Panc1 (cell line): ENCODE measurements at regions not wholly inside any gene's neighbourhood (a gene's known extent, or its start where the extent isn't known, plus 50 kb on each side); places are given as distances from the start of the nearest gene placed in this dataset.

ENCODE experiments used
- ATAC-seq: fragments of 200-7000 bp; cut with Tn5 transposase; 2 replicates; pipeline ENCODE4 v1.9.1; 2020; ENCODE audit warnings: mild to moderate bottlenecking, moderate library complexity
- BruUV-seq: library from RNA; stranded (reverse); fragments of 400-500 nt; replicated peaks from 2 replicates; lab custom pipeline; 2021; lab: Mats Ljungman, UMichigan
- CTCF ChIA-PET: fragments of 300-600 bp; sonication (Branson Sonifier 250); formaldehyde crosslinking; loops from one replicate; lab custom pipeline; 2022; ENCODE audit warnings: antibody characterized with exemption; lab: Charles Lee
- POLR2A ChIA-PET: fragments of 300-600 bp; sonication (Branson Sonifier 250); formaldehyde crosslinking; loops from one replicate; lab custom pipeline; 2022; ENCODE audit warnings: antibody characterized with exemption; lab: Charles Lee
- DNase-seq: peaks from one replicate; pipeline ENCODE4 v3.0.0-alpha.2; 2010; ENCODE audit warnings: low read depth, low spot score
- H3K27ac ChIP-seq: 2 replicates; pipeline ENCODE4 v1.5.1; 2011; ENCODE audit warnings: mild to moderate bottlenecking, low read length, inconsistent platforms
- H3K27me3 ChIP-seq: fragments of 200-500 bp; sonication (Bioruptor generic); 2 replicates; pipeline ENCODE4 v1.6.0; 2014; ENCODE audit warnings: low read length, inconsistent platforms; ENCODE audit not compliant: control insufficient read depth, insufficient read depth
- H3K36me3 ChIP-seq: fragments of 200-500 bp; sonication (Bioruptor generic); 2 replicates; pipeline ENCODE4 v1.5.1; 2014; ENCODE audit warnings: inconsistent platforms, mild to moderate bottlenecking, low read length, moderate library complexity; ENCODE audit not compliant: control insufficient read depth, insufficient read depth
- H3K4me1 ChIP-seq: 2 replicates; pipeline ENCODE4 v1.5.1; 2011; ENCODE audit warnings: inconsistent platforms, mild to moderate bottlenecking, low read length, moderate library complexity; ENCODE audit not compliant: control insufficient read depth, insufficient read depth
- H3K4me3 ChIP-seq, 2 experiments: 2 replicates each; pipeline ENCODE4 v1.5.1; 2011 to 2012; ENCODE audit warnings: low read depth in 2 of 2, low read length in 2 of 2, mild to moderate bottlenecking in 2 of 2, inconsistent platforms in 1 of 2, moderate library complexity in 1 of 2
- H3K9me3 ChIP-seq: fragments of 200-500 bp; sonication (Bioruptor generic); 2 replicates; pipeline ENCODE4 v1.5.1; 2014; ENCODE audit warnings: low read depth, mild to moderate bottlenecking, inconsistent platforms, low read length, moderate library complexity; ENCODE audit not compliant: control insufficient read depth, insufficient read depth
- POLR2AphosphoS5 ChIP-seq: IDR thresholded peaks from 2 replicates; pipeline ENCODE4 v1.6.1; 2012; ENCODE audit warnings: mild to moderate bottlenecking, low read depth, low read length, moderate library complexity
- SIN3A ChIP-seq: IDR thresholded peaks from 2 replicates; pipeline ENCODE4 v1.6.1; 2012; ENCODE audit warnings: low read depth, mild to moderate bottlenecking, low read length, moderate library complexity, borderline replicate concordance; ENCODE audit not compliant: insufficient read depth
- TCF7L2 ChIP-seq: IDR thresholded peaks from 2 replicates; pipeline ENCODE4 v1.6.1; 2011; ENCODE audit warnings: mild to moderate bottlenecking, low read depth, low read length, inconsistent platforms
- in situ Hi-C: cut with HindIII; loops from 2 replicates; pipeline ENCODE4 v1.10.0; 2016; ENCODE audit warnings: low sequenced_read_pairs, low pct_unique_long_range_greater_than_20kb
- intact Hi-C: fragments of 100-400 bp; cut with micrococcal nuclease; formaldehyde crosslinking; loops from one replicate; pipeline ENCODE4 v1.10.0; 2022; ENCODE audit not compliant: unreplicated experiment
- TF ChIP-seq, protein P1 (sequence below): fragments of 450-650 bp; IDR thresholded peaks from 2 replicates; pipeline ENCODE4 v1.5.1; 2017; ENCODE audit warnings: mild to moderate bottlenecking
- TF ChIP-seq, protein P2 (sequence below), 2 experiments: IDR thresholded peaks; 2 replicates each; pipeline ENCODE4 v1.6.1; 2011 to 2012; ENCODE audit warnings: low read depth in 2 of 2, control low read depth in 1 of 2, low read length in 1 of 2, mild to moderate bottlenecking in 1 of 2, moderate library complexity in 1 of 2; ENCODE audit not compliant: insufficient read depth in 1 of 2

DNA sequence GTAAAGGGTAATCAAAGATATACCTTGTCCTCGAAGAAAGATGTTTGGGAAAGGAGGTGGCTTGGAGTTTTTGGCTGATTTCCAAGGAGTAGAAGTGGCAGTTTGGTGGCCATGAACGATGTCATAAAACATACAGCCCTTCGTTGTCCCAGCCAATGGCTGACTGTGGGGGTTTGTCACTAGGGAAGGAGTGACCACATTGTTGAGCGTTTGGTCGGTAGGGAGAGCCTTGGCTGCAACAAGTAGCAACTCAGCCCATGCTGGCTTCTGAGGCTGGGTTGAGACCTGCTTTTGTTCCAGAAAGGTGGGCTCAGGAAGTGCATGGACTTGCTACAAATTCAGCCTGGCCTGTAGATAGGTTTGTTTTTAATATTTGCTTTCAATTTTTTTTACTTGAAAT, 128.3 kb downstream of the BOD1 start:
- POLR2A ChIA-PET, result no interaction called here
- Histone ChIP-seq H3K9me3 (no peaks in the 10 kb centered on the region), H3K27ac (no peak overlapping the region), H3K27me3 (no peaks in the 10 kb centered on the region), H3K4me3 (no peak overlapping the region), H3K4me1 (no peaks in the 10 kb centered on the region), H3K36me3 (no peaks in the 10 kb centered on the region)
- intact Hi-C loops (no loop called here), in situ Hi-C loops (no loop called here)
- TF ChIP-seq, protein P1, sequence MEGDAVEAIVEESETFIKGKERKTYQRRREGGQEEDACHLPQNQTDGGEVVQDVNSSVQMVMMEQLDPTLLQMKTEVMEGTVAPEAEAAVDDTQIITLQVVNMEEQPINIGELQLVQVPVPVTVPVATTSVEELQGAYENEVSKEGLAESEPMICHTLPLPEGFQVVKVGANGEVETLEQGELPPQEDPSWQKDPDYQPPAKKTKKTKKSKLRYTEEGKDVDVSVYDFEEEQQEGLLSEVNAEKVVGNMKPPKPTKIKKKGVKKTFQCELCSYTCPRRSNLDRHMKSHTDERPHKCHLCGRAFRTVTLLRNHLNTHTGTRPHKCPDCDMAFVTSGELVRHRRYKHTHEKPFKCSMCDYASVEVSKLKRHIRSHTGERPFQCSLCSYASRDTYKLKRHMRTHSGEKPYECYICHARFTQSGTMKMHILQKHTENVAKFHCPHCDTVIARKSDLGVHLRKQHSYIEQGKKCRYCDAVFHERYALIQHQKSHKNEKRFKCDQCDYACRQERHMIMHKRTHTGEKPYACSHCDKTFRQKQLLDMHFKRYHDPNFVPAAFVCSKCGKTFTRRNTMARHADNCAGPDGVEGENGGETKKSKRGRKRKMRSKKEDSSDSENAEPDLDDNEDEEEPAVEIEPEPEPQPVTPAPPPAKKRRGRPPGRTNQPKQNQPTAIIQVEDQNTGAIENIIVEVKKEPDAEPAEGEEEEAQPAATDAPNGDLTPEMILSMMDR, result no peak
- TF ChIP-seq TCF7L2 (no peak), SIN3A (no peak), POLR2AphosphoS5 (no peak)
- TF ChIP-seq, protein P2, sequence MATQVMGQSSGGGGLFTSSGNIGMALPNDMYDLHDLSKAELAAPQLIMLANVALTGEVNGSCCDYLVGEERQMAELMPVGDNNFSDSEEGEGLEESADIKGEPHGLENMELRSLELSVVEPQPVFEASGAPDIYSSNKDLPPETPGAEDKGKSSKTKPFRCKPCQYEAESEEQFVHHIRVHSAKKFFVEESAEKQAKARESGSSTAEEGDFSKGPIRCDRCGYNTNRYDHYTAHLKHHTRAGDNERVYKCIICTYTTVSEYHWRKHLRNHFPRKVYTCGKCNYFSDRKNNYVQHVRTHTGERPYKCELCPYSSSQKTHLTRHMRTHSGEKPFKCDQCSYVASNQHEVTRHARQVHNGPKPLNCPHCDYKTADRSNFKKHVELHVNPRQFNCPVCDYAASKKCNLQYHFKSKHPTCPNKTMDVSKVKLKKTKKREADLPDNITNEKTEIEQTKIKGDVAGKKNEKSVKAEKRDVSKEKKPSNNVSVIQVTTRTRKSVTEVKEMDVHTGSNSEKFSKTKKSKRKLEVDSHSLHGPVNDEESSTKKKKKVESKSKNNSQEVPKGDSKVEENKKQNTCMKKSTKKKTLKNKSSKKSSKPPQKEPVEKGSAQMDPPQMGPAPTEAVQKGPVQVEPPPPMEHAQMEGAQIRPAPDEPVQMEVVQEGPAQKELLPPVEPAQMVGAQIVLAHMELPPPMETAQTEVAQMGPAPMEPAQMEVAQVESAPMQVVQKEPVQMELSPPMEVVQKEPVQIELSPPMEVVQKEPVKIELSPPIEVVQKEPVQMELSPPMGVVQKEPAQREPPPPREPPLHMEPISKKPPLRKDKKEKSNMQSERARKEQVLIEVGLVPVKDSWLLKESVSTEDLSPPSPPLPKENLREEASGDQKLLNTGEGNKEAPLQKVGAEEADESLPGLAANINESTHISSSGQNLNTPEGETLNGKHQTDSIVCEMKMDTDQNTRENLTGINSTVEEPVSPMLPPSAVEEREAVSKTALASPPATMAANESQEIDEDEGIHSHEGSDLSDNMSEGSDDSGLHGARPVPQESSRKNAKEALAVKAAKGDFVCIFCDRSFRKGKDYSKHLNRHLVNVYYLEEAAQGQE (IDR thresholded peaks at IDR 0.05; ENCODE audit: insufficient read depth in 1 of 2, low read depth in 2 of 2, low read length in 1 of 2), result no peak
- BruUV-seq, result no TSS peak
- CTCF ChIA-PET, result no interaction called here
- no peak for ATAC-seq
- DNase-seq, result no peak

DNA sequence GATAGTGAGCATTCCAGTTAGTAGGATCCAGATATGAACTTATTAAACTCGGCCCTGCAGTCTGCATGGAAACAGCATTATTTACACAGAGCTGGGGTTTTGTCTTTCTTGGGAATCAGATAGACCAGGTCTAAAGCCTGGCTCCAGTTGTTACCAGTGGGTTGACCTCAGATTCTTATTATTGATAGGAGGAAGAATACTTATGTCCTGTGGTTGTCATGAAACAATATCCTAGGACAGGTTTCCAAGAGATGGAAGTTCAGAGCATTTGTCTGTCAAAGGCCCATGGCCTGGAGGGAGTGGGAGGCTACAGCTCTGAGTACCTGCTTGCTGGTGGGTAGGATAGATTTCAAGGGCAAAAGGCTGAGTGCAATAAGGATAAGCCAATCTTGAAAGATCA, 129.2 kb downstream of the BOD1 start:
- no TSS peak for BruUV-seq
- intact Hi-C loops (no loop called here), in situ Hi-C loops (no loop called here)
- no peak overlapping the region for H3K27ac ChIP-seq
- TF ChIP-seq, protein P2 (IDR thresholded peaks at IDR 0.05; ENCODE audit: insufficient read depth in 1 of 2, low read depth in 2 of 2, low read length in 1 of 2), result no peak
- ATAC-seq (no peak), DNase-seq (no peak)
- no peaks in the 10 kb centered on the region for H3K27me3 ChIP-seq
- H3K9me3 ChIP-seq, result no peaks in the 10 kb centered on the region
- no peak overlapping the region for H3K4me3 ChIP-seq
- CTCF ChIA-PET, result no interaction called here
- H3K36me3 ChIP-seq, result no peaks in the 10 kb centered on the region
- POLR2A ChIA-PET, result no interaction called here
- no peaks in the 10 kb centered on the region for H3K4me1 ChIP-seq
